Activated naive CD4-positive, alpha-beta T cell treated with Interleukin-2 at 50 U/mL for 16 hours (primary cell): ENCODE measurements at regions not wholly inside any gene's neighbourhood (a gene's known extent, or its start where the extent isn't known, plus 50 kb on each side); places are given as distances from the start of the nearest gene placed in this dataset.

Experiments
- DNase-seq: peaks from one replicate; pipeline ENCODE4 v3.0.0-alpha.2; 2020

DNA sequence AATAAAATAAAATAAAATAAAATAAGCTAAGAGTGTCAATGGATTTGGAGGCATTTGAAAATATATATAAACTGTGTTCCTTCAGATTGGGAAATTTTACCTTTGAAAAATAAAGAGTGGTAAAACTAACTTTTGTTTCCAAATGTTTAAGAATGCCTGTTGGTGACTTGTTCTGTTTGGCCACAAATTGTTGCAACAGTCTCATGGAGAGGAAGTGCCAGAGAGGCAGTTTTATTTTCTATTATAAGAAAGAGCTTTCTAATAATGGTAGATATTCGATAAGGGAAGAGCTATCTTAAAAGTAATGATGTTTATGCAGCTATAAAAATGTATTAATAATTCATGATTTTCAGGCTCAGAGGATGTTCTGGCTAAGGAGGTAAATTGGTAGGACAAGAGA lies 68.8 kb upstream of the MDGA2 start:
- DNase-seq = no peak

DNA sequence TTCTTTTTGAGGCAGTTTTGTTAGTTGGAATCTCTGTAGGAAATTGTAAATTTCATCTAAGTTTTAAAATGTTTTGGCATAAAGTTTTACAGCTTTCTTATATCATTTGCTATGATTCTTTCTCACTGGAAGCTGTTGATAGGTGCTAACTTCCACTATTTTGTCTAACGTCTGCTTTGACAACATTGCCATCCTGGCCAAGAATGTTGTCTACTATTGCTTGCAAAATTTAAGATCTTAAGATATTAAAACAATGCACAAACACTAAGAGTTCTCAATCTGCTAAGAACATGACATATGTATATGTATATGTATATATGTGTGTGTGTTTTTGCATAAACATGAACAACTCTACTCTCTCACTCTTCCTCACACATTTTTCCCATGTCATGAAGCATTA lies 64.1 kb upstream of the MDGA2 start:
- no peak for DNase-seq

DNA sequence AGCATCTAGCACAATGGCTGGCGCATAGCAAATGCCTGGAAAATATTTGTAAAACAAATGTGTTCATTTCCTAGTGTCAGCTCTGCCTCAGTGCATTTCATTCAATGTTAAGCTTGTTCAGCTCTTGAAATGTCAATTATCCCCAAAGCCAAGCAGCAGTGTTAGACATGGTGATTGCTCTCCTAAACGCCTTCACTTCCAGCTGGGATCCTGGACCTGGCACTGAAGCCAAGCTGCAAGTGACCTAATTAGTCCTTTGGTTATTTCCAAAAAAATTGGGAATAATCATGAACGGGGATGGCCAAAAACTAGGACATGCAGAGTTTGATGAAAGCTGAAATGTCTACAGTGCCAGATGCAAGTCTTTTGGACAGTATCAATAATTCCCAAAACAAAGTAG lies 54.9 kb upstream of the MDGA2 start:
- DNase-seq = no peak
